ENCODE measurements at regions not wholly inside any gene's neighbourhood (a gene's known extent, or its start where the extent isn't known, plus 50 kb on each side); places are given as distances from the start of the nearest gene placed in this dataset.
"Not testable (repeated sequence)": the region's sequence is repeated elsewhere in the genome, so short reads cannot be mapped to it uniquely, and the experiment has no call there.

- no peaks in the 10 kb centered on the region for H3K9me3 ChIP-seq (ENCODE audit: control insufficient read depth, low read length)
- intact Hi-C loops (cut with DNase I), result no loop called here
- H3K4me1 ChIP-seq (ENCODE audit: control insufficient read depth, insufficient read depth, low read length), result no peaks in the 10 kb centered on the region
- no peaks in the 10 kb centered on the region for H3K27me3 ChIP-seq (ENCODE audit: control insufficient read depth, insufficient read depth)
- H3K4me3 ChIP-seq (ENCODE audit: low read length), result no peak overlapping the region
- 77% methylated on average over 4 of the region's 4 CpGs for WGBS
- no peak for ATAC-seq
- H3K27ac ChIP-seq (ENCODE audit: low read length), result no peak overlapping the region
- DNase-seq, result no peak
These were observed 1364.3 kb downstream of the EFNA5 start for GRCh38 chr5:106306313-106307028.

- WGBS, result 76% methylated on average over 2 of the region's 2 CpGs
- no peak for ATAC-seq
- no peak overlapping the region for H3K4me3 ChIP-seq (ENCODE audit: low read length)
- H3K4me1 ChIP-seq (ENCODE audit: control insufficient read depth, insufficient read depth, low read length), result no peaks in the 10 kb centered on the region
- no peaks in the 10 kb centered on the region for H3K27me3 ChIP-seq (ENCODE audit: control insufficient read depth, insufficient read depth)
- H3K27ac ChIP-seq (ENCODE audit: low read length), result no peak overlapping the region
- no peak for DNase-seq
- H3K9me3 ChIP-seq (ENCODE audit: control insufficient read depth, low read length), result no peaks in the 10 kb centered on the region
- intact Hi-C loops (cut with DNase I), result no loop called here
These were observed 1366.8 kb downstream of the EFNA5 start for GRCh38 chr5:106303911-106304310.

- H3K4me3 ChIP-seq (ENCODE audit: low read length), result no peak overlapping the region
These were observed 1378.1 kb downstream of the EFNA5 start for GRCh38 chr5:106292654-106293053.

GRCh38 chr5:106290841-106291240 is 1379.9 kb downstream of the EFNA5 start:
- Histone ChIP-seq H3K4me3 (ENCODE audit: low read length) (no peak overlapping the region), H3K4me1 (ENCODE audit: control insufficient read depth, insufficient read depth, low read length) (no peaks in the 10 kb centered on the region), H3K27me3 (ENCODE audit: control insufficient read depth, insufficient read depth) (no peaks in the 10 kb centered on the region), H3K27ac (ENCODE audit: low read length) (no peak overlapping the region), H3K9me3 (ENCODE audit: control insufficient read depth, low read length) (no peaks in the 10 kb centered on the region)
- intact Hi-C loops (cut with DNase I), result no loop called here
- DNase-seq, result no peak
- ATAC-seq, result no peak
- 71% methylated on average over 1 of the region's 1 CpG for WGBS

More at GRCh38 chr5:106292654-106293053, 1378.1 kb downstream of the EFNA5 start:
- Histone ChIP-seq H3K4me1 (ENCODE audit: control insufficient read depth, insufficient read depth, low read length) (no peaks in the 10 kb centered on the region), H3K27ac (ENCODE audit: low read length) (no peak overlapping the region), H3K27me3 (ENCODE audit: control insufficient read depth, insufficient read depth) (no peaks in the 10 kb centered on the region), H3K9me3 (ENCODE audit: control insufficient read depth, low read length) (no peaks in the 10 kb centered on the region)
- ATAC-seq (no peak), DNase-seq (no peak)
- intact Hi-C loops (cut with DNase I), result no loop called here
- WGBS, result 53% methylated on average over 2 of the region's 2 CpGs

GRCh38 chr5:106288979-106289378 is 1381.8 kb downstream of the EFNA5 start:
- Histone ChIP-seq H3K27ac (ENCODE audit: low read length) (no peak overlapping the region), H3K9me3 (ENCODE audit: control insufficient read depth, low read length) (no peaks in the 10 kb centered on the region), H3K4me3 (ENCODE audit: low read length) (no peak overlapping the region), H3K27me3 (ENCODE audit: control insufficient read depth, insufficient read depth) (no peaks in the 10 kb centered on the region), H3K4me1 (ENCODE audit: control insufficient read depth, insufficient read depth, low read length) (no peaks in the 10 kb centered on the region)
- ATAC-seq (no peak), DNase-seq (no peak)
- WGBS, result 46% methylated on average over 3 of the region's 3 CpGs
- intact Hi-C loops (cut with DNase I), result no loop called here

GRCh38 chr5:106277540-106278096 is 1393.1 kb downstream of the EFNA5 start:
- ATAC-seq (no peak), DNase-seq (no peak)
- Histone ChIP-seq H3K9me3 (ENCODE audit: control insufficient read depth, low read length) (no peaks in the 10 kb centered on the region), H3K4me1 (ENCODE audit: control insufficient read depth, insufficient read depth, low read length) (no peaks in the 10 kb centered on the region), H3K27ac (ENCODE audit: low read length) (no peak overlapping the region), H3K27me3 (ENCODE audit: control insufficient read depth, insufficient read depth) (no peaks in the 10 kb centered on the region), H3K4me3 (ENCODE audit: low read length) (no peak overlapping the region)
- intact Hi-C loops (cut with DNase I), result no loop called here
- 84% methylated on average over 3 of the region's 3 CpGs for WGBS

- ATAC-seq, result no peak
- no peaks in the 10 kb centered on the region for H3K4me1 ChIP-seq (ENCODE audit: control insufficient read depth, insufficient read depth, low read length)
- no peak overlapping the region for H3K27ac ChIP-seq (ENCODE audit: low read length)
- H3K4me3 ChIP-seq (ENCODE audit: low read length), result no peak overlapping the region
- no peaks in the 10 kb centered on the region for H3K9me3 ChIP-seq (ENCODE audit: control insufficient read depth, low read length)
- 51% methylated on average over 2 of the region's 2 CpGs for WGBS
- no peak for DNase-seq
- intact Hi-C loops (cut with DNase I), result loop anchor here in 1 of 4 donors (10.0 kb wide), 1 partner anchor 605 kb away; no protein-coding TSS in a partner anchor
- H3K27me3 ChIP-seq (ENCODE audit: control insufficient read depth, insufficient read depth), result no peaks in the 10 kb centered on the region
These were observed 1401.4 kb downstream of the EFNA5 start for GRCh38 chr5:106269252-106269843.

GRCh38 chr5:106267256-106267655 is 1403.5 kb downstream of the EFNA5 start:
- H3K4me3 ChIP-seq (ENCODE audit: low read length), result no peak overlapping the region
- intact Hi-C loops (cut with DNase I), result loop anchor here in 1 of 4 donors (10.0 kb wide), 1 partner anchor 608 kb away; no protein-coding TSS in a partner anchor
- H3K27me3 ChIP-seq (ENCODE audit: control insufficient read depth, insufficient read depth), result no peaks in the 10 kb centered on the region
- H3K9me3 ChIP-seq (ENCODE audit: control insufficient read depth, low read length), result no peaks in the 10 kb centered on the region
- DNase-seq, result no peak
- 67% methylated on average over 3 of the region's 3 CpGs for WGBS
- no peak overlapping the region for H3K27ac ChIP-seq (ENCODE audit: low read length)
- H3K4me1 ChIP-seq (ENCODE audit: control insufficient read depth, insufficient read depth, low read length), result no peaks in the 10 kb centered on the region
- no peak for ATAC-seq

- DNase-seq, result no peak
- no peak overlapping the region for H3K4me3 ChIP-seq (ENCODE audit: low read length)
- no peaks in the 10 kb centered on the region for H3K4me1 ChIP-seq (ENCODE audit: control insufficient read depth, insufficient read depth, low read length)
- H3K27me3 ChIP-seq (ENCODE audit: control insufficient read depth, insufficient read depth), result no peaks in the 10 kb centered on the region
- no peak for ATAC-seq
- H3K27ac ChIP-seq (ENCODE audit: low read length), result no peak overlapping the region
- H3K9me3 ChIP-seq (ENCODE audit: control insufficient read depth, low read length), result no peaks in the 10 kb centered on the region
- intact Hi-C loops (cut with DNase I), result loop anchor here in 1 of 4 donors (10.0 kb wide), 1 partner anchor 612 kb away; no protein-coding TSS in a partner anchor
These were observed 1408.3 kb downstream of the EFNA5 start for GRCh38 chr5:106262395-106262794.

GRCh38 chr5:106259431-106260090 is 1411.2 kb downstream of the EFNA5 start:
- not testable (repeated sequence) for DNase-seq; H3K9me3 ChIP-seq (ENCODE audit: control insufficient read depth, low read length); H3K27ac ChIP-seq (ENCODE audit: low read length); ATAC-seq; H3K4me3 ChIP-seq (ENCODE audit: low read length); H3K27me3 ChIP-seq (ENCODE audit: control insufficient read depth, insufficient read depth); H3K4me1 ChIP-seq (ENCODE audit: control insufficient read depth, insufficient read depth, low read length)
- 77% methylated on average over 11 of the region's 11 CpGs for WGBS
- intact Hi-C loops (cut with DNase I), result loop anchor here in 1 of 4 donors (10.0 kb wide), 1 partner anchor 615 kb away; no protein-coding TSS in a partner anchor

- H3K27ac ChIP-seq (ENCODE audit: low read length), result no peak overlapping the region
- no peak for ATAC-seq
These were observed 1412.1 kb downstream of the EFNA5 start for GRCh38 chr5:106258591-106259125.

More at GRCh38 chr5:106258591-106259125, 1412.1 kb downstream of the EFNA5 start:
- H3K4me3 ChIP-seq (ENCODE audit: low read length), result no peak overlapping the region
- no peaks in the 10 kb centered on the region for H3K4me1 ChIP-seq (ENCODE audit: control insufficient read depth, insufficient read depth, low read length)
- WGBS, result 86% methylated on average over 3 of the region's 3 CpGs
- DNase-seq, result no peak
- intact Hi-C loops (cut with DNase I), result no loop called here
- no peaks in the 10 kb centered on the region for H3K9me3 ChIP-seq (ENCODE audit: control insufficient read depth, low read length)
- no peaks in the 10 kb centered on the region for H3K27me3 ChIP-seq (ENCODE audit: control insufficient read depth, insufficient read depth)

Data from right cardiac atrium (tissue), 5 donors.